DOHH2 (cell line): ENCODE measurements at regions not wholly inside any gene's neighbourhood (a gene's known extent, or its start where the extent isn't known, plus 50 kb on each side); places are given as distances from the start of the nearest gene placed in this dataset.
"Not testable (repeated sequence)": the region's sequence is repeated elsewhere in the genome, so short reads cannot be mapped to it uniquely, and the experiment has no call there.

Experiments used
- H3F3A ChIP-seq: fragments of 200-600 bp; sonication (generic), shearing (Covaris generic); 2 replicates; pipeline ENCODE4 v1.6.0; 2016; ENCODE audit warnings: antibody characterized with exemption, mild to moderate bottlenecking; ENCODE audit not compliant: control insufficient read depth, insufficient read depth
- H3K27ac ChIP-seq: fragments of 200-600 bp; sonication (generic); 2 replicates; pipeline ENCODE4 v1.5.1; 2014; ENCODE audit warnings: low read depth, mild to moderate bottlenecking, low read length, moderate library complexity
- H3K27me3 ChIP-seq: fragments of 200-600 bp; sonication (generic); 2 replicates; pipeline ENCODE4 v1.6.1; 2014; ENCODE audit warnings: mild to moderate bottlenecking, low read length, mixed read lengths; ENCODE audit not compliant: control insufficient read depth
- H3K36me3 ChIP-seq: fragments of 200-600 bp; sonication (generic); 2 replicates; pipeline ENCODE4 v1.6.1; 2014; ENCODE audit warnings: mild to moderate bottlenecking, low read length, moderate library complexity, mixed read lengths; ENCODE audit not compliant: control insufficient read depth
- H3K4me1 ChIP-seq: fragments of 200-600 bp; sonication (generic); 2 replicates; pipeline ENCODE4 v1.6.1; 2014; ENCODE audit warnings: mild to moderate bottlenecking, low read length, mixed read lengths; ENCODE audit not compliant: control insufficient read depth
- H3K4me2 ChIP-seq: fragments of 200-600 bp; sonication (generic); 2 replicates; pipeline ENCODE4 v1.6.0; 2014; ENCODE audit warnings: mild to moderate bottlenecking, low read length, moderate library complexity
- H3K4me3 ChIP-seq: fragments of 200-600 bp; sonication (generic); 2 replicates; pipeline ENCODE4 v1.5.1; 2014; ENCODE audit warnings: mild to moderate bottlenecking, low read length, mixed read lengths
- H3K79me2 ChIP-seq: fragments of 200-600 bp; sonication (generic); 2 replicates; pipeline ENCODE4 v1.6.1; 2014; ENCODE audit warnings: mild to moderate bottlenecking, low read length, mixed read lengths; ENCODE audit not compliant: control insufficient read depth
- H3K9me2 ChIP-seq: fragments of 200-600 bp; sonication (generic); replicated peaks from 2 replicates; pipeline ENCODE4 v1.6.1; 2014; ENCODE audit warnings: mild to moderate bottlenecking, low read length, mixed read lengths; ENCODE audit not compliant: control insufficient read depth
- H3K9me3 ChIP-seq: fragments of 200-600 bp; sonication (generic); 2 replicates; pipeline ENCODE4 v1.6.1; 2014; ENCODE audit warnings: antibody characterized with exemption, low read length, mixed read lengths; ENCODE audit not compliant: control insufficient read depth, insufficient read depth
- H4K20me1 ChIP-seq: fragments of 200-600 bp; sonication (generic); 2 replicates; pipeline ENCODE4 v1.6.0; 2014; ENCODE audit warnings: low read depth, mild to moderate bottlenecking, antibody characterized with exemption, low read length, moderate library complexity; ENCODE audit not compliant: control insufficient read depth, insufficient read depth
- CTCF ChIP-seq: fragments of 200-600 bp; sonication (generic); IDR thresholded peaks from one replicate; pipeline ENCODE4 v1.5.1; 2014; ENCODE audit warnings: antibody characterized with exemption, mild to moderate bottlenecking, low read depth, low read length; ENCODE audit not compliant: poor library complexity, severe bottlenecking
- EZH2phosphoT487 ChIP-seq: fragments of 200-600 bp; sonication (generic); IDR thresholded peaks from 2 replicates; pipeline ENCODE4 v1.6.1; 2017; ENCODE audit warnings: borderline replicate concordance, mild to moderate bottlenecking, antibody characterized with exemption, low read length, moderate library complexity, mixed read lengths

- Histone ChIP-seq H3K4me2 (no peak overlapping the region), H3K4me3 (no peak overlapping the region), H3K79me2 (no peaks in the 10 kb centered on the region), H3K36me3 (no peaks in the 10 kb centered on the region), H3K9me3 (no peaks in the 10 kb centered on the region), H3F3A (no peaks in the 10 kb centered on the region), H3K9me2 (no peaks in the 10 kb centered on the region), H3K27ac (no peak overlapping the region), H3K4me1 (no peaks in the 10 kb centered on the region), H3K27me3 (no peaks in the 10 kb centered on the region), H4K20me1 (no peaks in the 10 kb centered on the region)
- TF ChIP-seq EZH2phosphoT487 (no peak), CTCF (no peak)
Observed at GRCh38 chr5:16291894-16292293, 112.3 kb upstream of the MARCHF11 start.

GRCh38 chr5:16291474-16291873 lies 111.9 kb upstream of the MARCHF11 start:
- TF ChIP-seq EZH2phosphoT487 (no peak), CTCF (no peak)
- H3K36me3 ChIP-seq = no peaks in the 10 kb centered on the region
- H3F3A ChIP-seq = no peaks in the 10 kb centered on the region
- no peak overlapping the region for H3K4me2 ChIP-seq
- H3K27me3 ChIP-seq = no peaks in the 10 kb centered on the region
- no peaks in the 10 kb centered on the region for H4K20me1 ChIP-seq
- no peaks in the 10 kb centered on the region for H3K9me2 ChIP-seq
- no peaks in the 10 kb centered on the region for H3K9me3 ChIP-seq
- no peak overlapping the region for H3K4me3 ChIP-seq
- H3K79me2 ChIP-seq = no peaks in the 10 kb centered on the region
- no peaks in the 10 kb centered on the region for H3K4me1 ChIP-seq
- H3K27ac ChIP-seq = no peak overlapping the region

- no peaks in the 10 kb centered on the region for H3K79me2 ChIP-seq
- no peaks in the 10 kb centered on the region for H3K9me3 ChIP-seq
- no peak overlapping the region for H3K4me3 ChIP-seq
- no peaks in the 10 kb centered on the region for H3K27me3 ChIP-seq
- H3K4me1 ChIP-seq = no peaks in the 10 kb centered on the region
- H3F3A ChIP-seq = no peaks in the 10 kb centered on the region
- TF ChIP-seq CTCF = no peak
- TF ChIP-seq EZH2phosphoT487 = no peak
- no peaks in the 10 kb centered on the region for H4K20me1 ChIP-seq
- H3K36me3 ChIP-seq = no peaks in the 10 kb centered on the region
- H3K27ac ChIP-seq = no peak overlapping the region
- H3K4me2 ChIP-seq = no peak overlapping the region
- H3K9me2 ChIP-seq = no peaks in the 10 kb centered on the region
Observed at GRCh38 chr5:16283791-16284190, 104.2 kb upstream of the MARCHF11 start.

- H3K4me3 ChIP-seq, H3K4me1 ChIP-seq, H3K27ac ChIP-seq, H3F3A ChIP-seq, H3K9me3 ChIP-seq, H3K27me3 ChIP-seq, H4K20me1 ChIP-seq, H3K9me2 ChIP-seq, H3K36me3 ChIP-seq, H3K79me2 ChIP-seq, H3K4me2 ChIP-seq: not testable (repeated sequence)
Observed at GRCh38 chr5:16276859-16277258, 97.3 kb upstream of the MARCHF11 start.
